ENCODE measurements at regions not wholly inside any gene's neighbourhood (a gene's known extent, or its start where the extent isn't known, plus 50 kb on each side); places are given as distances from the start of the nearest gene placed in this dataset.

DNA sequence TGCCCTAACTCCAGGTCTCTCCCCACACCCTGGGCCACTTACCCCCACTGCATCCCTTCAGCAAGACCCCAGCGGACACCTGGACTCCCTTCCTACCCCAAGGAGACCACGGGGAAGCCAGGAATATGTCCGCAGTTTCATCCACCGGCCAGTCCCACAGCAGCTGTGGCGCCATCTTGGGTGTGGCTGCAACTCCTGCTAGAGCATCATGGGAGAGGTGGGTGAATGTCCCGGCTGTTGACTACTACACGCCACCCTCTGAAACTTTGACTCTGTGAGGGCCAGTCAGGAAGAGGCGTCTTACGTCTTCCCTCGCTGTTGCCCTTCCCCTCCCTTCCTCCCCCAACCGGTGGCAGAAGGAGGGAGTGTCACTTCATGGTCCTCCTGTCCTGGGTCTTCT is 238.3 kb upstream of the RNF32 start:
- TF ChIP-seq POLR2AphosphoS5 (IDR thresholded peaks at IDR 0.05) (no peak), POLR2A (IDR thresholded peaks at IDR 0.05) (no peak), CTCF (IDR thresholded peaks at IDR 0.05) (no peak)
- intact Hi-C loops (cut with DNase I), result no loop called here
- Histone ChIP-seq H3K9me3 (no peaks in the 10 kb centered on the region), H3K4me1 (replicated peaks) (peaks cover 7% of the 10 kb centered on the region), H3K27ac (no peak overlapping the region), H3K36me3 (no peaks in the 10 kb centered on the region), H3K27me3 (replicated peaks; ENCODE audit: insufficient read depth) (no peaks in the 10 kb centered on the region), H3K4me3 (no peak overlapping the region)
- no peak for DNase-seq (ENCODE audit: low spot score)
- WGBS, result 94% methylated on average over 11 of the region's 11 CpGs

GRCh38 chr7:156401617-156402016 is 239.0 kb upstream of the RNF32 start:
- intact Hi-C loops (cut with DNase I), result no loop called here
- WGBS, result 54% methylated on average over 9 of the region's 9 CpGs
- Histone ChIP-seq H3K27ac (no peak overlapping the region), H3K4me1 (replicated peaks) (peaks cover 7% of the 10 kb centered on the region), H3K9me3 (no peaks in the 10 kb centered on the region), H3K27me3 (replicated peaks; ENCODE audit: insufficient read depth) (no peaks in the 10 kb centered on the region), H3K36me3 (no peaks in the 10 kb centered on the region), H3K4me3 (no peak overlapping the region)
- TF ChIP-seq CTCF (IDR thresholded peaks at IDR 0.05) (no peak), POLR2AphosphoS5 (IDR thresholded peaks at IDR 0.05) (no peak), POLR2A (IDR thresholded peaks at IDR 0.05) (no peak)
- DNase-seq (ENCODE audit: low spot score), result no peak

DNA sequence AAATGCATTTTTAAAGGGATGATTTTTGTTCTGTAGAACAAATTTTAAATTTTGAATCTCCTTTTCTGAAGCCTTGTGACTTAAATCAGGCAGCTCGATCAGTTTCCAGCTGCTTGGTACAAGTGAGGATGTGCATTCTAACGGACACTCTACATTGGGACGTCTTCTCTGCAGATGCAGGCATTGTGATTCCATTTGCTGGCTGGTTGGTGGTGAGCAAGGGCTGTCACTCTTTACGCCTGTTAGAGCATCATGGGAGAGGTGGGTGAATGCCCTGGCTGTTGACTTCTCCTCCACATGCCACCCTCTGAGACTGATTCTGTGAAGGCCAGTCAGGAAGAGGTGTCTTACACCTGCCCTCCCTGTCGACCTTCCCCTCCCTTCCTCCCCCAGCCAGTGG is 240.5 kb upstream of the RNF32 start:
- intact Hi-C loops (cut with DNase I), result no loop called here
- Histone ChIP-seq H3K4me1 (replicated peaks) (peaks cover 7% of the 10 kb centered on the region), H3K36me3 (no peaks in the 10 kb centered on the region), H3K27ac (no peak overlapping the region), H3K4me3 (no peak overlapping the region), H3K9me3 (no peaks in the 10 kb centered on the region), H3K27me3 (replicated peaks; ENCODE audit: insufficient read depth) (no peaks in the 10 kb centered on the region)
- DNase-seq (ENCODE audit: low spot score), result no peak
- TF ChIP-seq POLR2A (IDR thresholded peaks at IDR 0.05) (no peak), CTCF (IDR thresholded peaks at IDR 0.05) (no peak), POLR2AphosphoS5 (IDR thresholded peaks at IDR 0.05) (no peak)
- WGBS, result 29% methylated on average over 5 of the region's 5 CpGs

- no peak overlapping the region for H3K27ac ChIP-seq
- H3K9me3 ChIP-seq, result no peaks in the 10 kb centered on the region
- H3K4me1 ChIP-seq (replicated peaks), result peaks cover 7% of the 10 kb centered on the region
- 92% methylated on average over 19 of the region's 19 CpGs for WGBS
- intact Hi-C loops (cut with DNase I), result no loop called here
- no peak for TF ChIP-seq POLR2A (IDR thresholded peaks at IDR 0.05)
- TF ChIP-seq POLR2AphosphoS5 (IDR thresholded peaks at IDR 0.05), result no peak
- no peak for TF ChIP-seq CTCF (IDR thresholded peaks at IDR 0.05)
- no peaks in the 10 kb centered on the region for H3K36me3 ChIP-seq
- H3K4me3 ChIP-seq, result no peak overlapping the region
- DNase-seq (ENCODE audit: low spot score), result no peak
- H3K27me3 ChIP-seq (replicated peaks; ENCODE audit: insufficient read depth), result no peaks in the 10 kb centered on the region
Observed at GRCh38 chr7:156397249-156397648, 243.3 kb upstream of the RNF32 start.

DNA sequence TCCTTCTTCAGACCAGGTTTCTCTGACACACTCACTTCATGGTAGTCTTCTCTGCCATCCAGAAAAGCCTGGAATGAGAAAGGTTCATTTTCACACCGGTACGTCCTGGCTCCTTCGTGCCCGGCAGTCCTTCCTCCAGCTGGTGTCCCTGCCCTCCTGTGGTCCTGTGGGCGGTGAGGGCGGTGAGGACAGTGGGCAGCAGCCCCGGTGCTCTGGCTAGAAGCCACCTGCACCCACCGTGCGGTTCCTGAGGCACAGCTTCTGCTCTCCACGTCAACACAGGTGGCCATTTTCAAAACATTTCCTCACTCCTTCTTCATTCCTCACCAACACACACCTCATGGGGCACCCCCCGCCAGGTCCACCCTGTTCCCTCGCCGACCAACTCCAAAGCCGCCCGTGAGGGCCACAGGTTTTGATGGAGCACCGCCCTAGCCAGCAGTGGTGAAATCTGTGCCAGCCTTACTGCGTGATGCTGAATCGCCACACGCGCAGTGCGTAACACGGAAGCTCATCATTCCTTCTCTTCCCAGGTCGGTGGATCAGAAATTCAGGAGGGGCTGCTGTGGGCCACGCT is 251.4 kb upstream of the RNF32 start:
- H3K4me3 ChIP-seq, result no peak overlapping the region
- H3K27me3 ChIP-seq (replicated peaks; ENCODE audit: insufficient read depth), result peaks cover 2% of the 10 kb centered on the region
- WGBS, result 91% methylated on average over 24 of the region's 24 CpGs
- H3K36me3 ChIP-seq, result no peaks in the 10 kb centered on the region
- H3K9me3 ChIP-seq, result no peaks in the 10 kb centered on the region
- intact Hi-C loops (cut with DNase I), result no loop called here
- no peak overlapping the region for H3K27ac ChIP-seq
- DNase-seq (ENCODE audit: low spot score), result no peak
- no peak for TF ChIP-seq POLR2AphosphoS5 (IDR thresholded peaks at IDR 0.05)
- H3K4me1 ChIP-seq (replicated peaks), result no peaks in the 10 kb centered on the region
